LNCAP (cell line): ENCODE measurements at regions not wholly inside any gene's neighbourhood (a gene's known extent, or its start where the extent isn't known, plus 50 kb on each side); places are given as distances from the start of the nearest gene placed in this dataset.

Experiments used
- TF ChIP-seq, protein P1 (sequence below): fragments of 450-650 bp; IDR thresholded peaks from 2 replicates; pipeline ENCODE4 v1.5.1; 2017; ENCODE audit warnings: mild to moderate bottlenecking

GRCh38 chr18:11470941-11471340 lies 138.5 kb upstream of the SLC35G4 start:
- TF ChIP-seq, protein P1, sequence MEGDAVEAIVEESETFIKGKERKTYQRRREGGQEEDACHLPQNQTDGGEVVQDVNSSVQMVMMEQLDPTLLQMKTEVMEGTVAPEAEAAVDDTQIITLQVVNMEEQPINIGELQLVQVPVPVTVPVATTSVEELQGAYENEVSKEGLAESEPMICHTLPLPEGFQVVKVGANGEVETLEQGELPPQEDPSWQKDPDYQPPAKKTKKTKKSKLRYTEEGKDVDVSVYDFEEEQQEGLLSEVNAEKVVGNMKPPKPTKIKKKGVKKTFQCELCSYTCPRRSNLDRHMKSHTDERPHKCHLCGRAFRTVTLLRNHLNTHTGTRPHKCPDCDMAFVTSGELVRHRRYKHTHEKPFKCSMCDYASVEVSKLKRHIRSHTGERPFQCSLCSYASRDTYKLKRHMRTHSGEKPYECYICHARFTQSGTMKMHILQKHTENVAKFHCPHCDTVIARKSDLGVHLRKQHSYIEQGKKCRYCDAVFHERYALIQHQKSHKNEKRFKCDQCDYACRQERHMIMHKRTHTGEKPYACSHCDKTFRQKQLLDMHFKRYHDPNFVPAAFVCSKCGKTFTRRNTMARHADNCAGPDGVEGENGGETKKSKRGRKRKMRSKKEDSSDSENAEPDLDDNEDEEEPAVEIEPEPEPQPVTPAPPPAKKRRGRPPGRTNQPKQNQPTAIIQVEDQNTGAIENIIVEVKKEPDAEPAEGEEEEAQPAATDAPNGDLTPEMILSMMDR = no peak

- TF ChIP-seq, protein P1 = no peak
These were observed 140.8 kb upstream of the SLC35G4 start for GRCh38 chr18:11468617-11469016.

GRCh38 chr18:11468120-11468519 lies 141.3 kb upstream of the SLC35G4 start:
- TF ChIP-seq, protein P1 = no peak

DNA sequence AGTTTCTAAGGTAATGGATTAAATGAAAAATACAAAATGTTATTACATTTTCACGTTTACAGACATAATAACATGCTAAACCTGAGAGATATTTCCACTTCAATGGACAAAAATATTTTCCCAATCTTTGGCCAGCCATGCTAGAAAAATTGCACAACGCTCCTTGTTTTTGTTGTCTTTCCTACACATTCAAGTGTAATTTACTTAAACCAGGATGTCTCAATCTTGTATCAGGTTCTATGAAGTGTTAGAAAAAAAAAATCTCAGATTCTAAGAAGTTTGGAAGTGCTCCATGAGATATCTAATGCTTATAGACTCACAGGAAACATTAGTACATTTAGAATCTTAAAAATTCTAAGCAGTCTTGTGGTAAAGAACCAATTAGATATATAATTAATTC lies 141.8 kb upstream of the SLC35G4 start:
- TF ChIP-seq, protein P1 = no peak

- TF ChIP-seq, protein P1 = no peak
These were observed 145.3 kb upstream of the SLC35G4 start for GRCh38 chr18:11464129-11464528.

GRCh38 chr18:11458447-11458846 lies 150.9 kb upstream of the SLC35G4 start:
- TF ChIP-seq, protein P1 = no peak

DNA sequence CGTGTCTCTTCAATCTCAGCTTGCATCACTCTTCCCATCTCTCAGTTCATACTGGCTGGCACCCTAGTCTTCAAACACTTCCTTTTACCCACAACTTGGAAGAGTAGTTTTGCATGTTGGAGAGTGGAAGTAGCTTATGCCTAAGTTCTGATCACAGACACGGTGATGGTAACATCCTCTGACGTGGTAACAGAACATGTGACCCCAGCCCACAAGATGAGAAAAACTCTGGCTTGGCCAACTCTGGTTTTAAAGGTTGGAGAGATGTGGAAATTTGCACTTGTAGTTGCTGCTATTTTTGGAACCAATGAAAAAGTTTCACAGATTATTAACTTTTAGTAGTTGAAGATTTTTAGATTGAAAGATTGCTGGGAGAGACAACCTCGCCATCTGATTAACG lies 155.4 kb upstream of the SLC35G4 start:
- TF ChIP-seq, protein P1 = no peak

GRCh38 chr18:11437046-11437445 lies 172.3 kb upstream of the SLC35G4 start:
- TF ChIP-seq, protein P1 = no peak
